DMS53 treated with DMSO at 0.1 percent for 48 hours (cell line): ENCODE measurements at regions not wholly inside any gene's neighbourhood (a gene's known extent, or its start where the extent isn't known, plus 50 kb on each side); places are given as distances from the start of the nearest gene placed in this dataset.
A peak's percentile ranks its signal among the peaks of the same experiment; 100 is the strongest.

ENCODE experiments used
- DNase-seq: peaks from one replicate; lab custom pipeline; 2025; ENCODE audit not compliant: unreplicated experiment; lab: John Stamatoyannopoulos, UW

- DNase-seq: no peak
These were observed 1625.6 kb upstream of the C9orf72 start for GRCh38 chr9:29198861-29199260.

DNA sequence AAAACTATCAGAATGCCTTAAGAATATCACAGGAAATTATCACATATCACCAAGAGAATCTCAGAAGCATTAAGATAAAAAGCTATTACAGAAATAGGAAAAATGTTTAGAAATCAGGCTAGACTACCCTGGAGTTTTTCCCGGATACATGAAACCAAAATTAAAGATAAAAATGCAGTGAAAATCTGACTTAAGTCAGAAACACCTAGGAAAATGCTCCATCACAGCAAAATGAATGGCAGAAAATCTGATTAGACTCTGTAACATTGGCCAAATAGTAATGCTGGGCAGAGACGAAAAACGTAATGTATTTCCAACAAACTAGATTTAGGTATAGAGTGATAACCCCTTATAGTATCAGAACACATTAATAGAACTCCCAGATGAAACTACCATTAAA lies 1626.7 kb upstream of the C9orf72 start:
- no peak for DNase-seq

DNA sequence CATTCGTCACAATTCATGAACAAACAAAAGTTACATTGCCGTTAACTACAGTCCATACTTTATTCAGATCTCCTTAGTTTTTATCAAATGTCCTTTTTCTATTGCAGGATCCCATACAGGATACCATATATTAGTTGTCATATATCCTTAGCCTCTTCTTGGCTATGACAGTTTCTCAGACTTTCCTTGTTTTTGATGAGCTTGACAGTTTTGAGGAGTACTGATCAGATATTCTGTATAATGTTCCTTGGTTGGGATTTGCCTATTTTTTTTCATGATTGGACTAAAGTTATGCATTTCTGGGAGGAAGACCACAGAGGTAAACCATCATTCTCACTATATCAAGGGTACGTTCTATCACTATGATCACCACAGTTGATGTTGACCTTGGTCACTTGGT lies 1627.4 kb upstream of the C9orf72 start:
- no peak for DNase-seq

DNA sequence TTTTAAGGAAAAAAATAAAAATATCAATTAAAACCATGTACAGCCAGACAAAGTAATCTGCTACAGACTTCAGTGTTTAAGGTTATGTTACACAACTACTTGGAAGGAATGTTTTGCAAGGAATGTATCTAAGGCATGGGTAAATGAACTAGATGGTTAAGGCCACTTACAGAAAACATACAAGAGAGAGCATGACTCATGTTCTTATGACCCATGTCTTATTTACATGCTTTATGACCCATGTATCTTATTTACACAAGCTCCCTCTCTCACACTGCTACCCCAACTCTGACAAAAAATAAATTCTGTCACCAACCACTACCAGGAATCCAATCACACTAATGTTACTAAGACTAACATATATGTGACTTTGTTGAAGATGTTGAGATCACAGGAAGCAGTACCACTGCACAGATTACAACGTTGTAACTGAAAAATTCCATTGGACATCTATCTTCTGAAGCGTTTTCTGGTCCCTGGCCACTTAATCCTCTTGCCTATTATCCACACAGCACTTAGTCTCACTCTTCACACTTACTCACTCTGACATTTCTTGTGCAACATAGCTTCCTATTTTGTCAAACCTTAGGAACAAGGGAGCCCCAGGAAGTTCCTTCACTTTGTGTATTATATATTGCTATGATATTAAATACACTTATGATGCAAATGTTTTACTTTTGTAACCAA lies 1630.1 kb upstream of the C9orf72 start:
- DNase-seq: no peak

- DNase-seq: no peak
These were observed 1635.4 kb upstream of the C9orf72 start for GRCh38 chr9:29208670-29209069.

DNA sequence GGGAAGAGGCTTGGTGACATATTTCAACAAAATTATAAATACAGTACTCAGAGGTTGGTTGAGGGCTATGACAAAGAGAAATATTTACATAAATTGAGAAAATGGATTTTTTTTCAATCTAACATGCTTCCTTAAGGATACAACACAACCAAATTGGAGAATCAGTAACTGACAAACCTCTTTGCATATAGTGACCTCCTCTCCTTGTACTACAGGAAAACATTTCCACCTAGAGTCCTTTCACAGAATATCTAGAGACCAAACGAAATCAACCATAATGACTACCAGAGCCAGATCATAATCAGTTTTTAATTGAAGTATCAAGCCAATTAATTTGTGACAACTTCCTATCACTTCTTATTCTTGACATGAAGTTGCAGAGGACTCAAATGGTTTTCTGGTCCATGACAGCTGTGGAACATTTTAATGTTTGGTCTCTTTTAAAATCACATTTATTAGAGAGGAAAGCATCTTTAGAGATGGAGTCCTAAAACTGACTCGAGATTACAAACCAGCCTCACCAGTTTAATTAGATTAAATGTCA lies 1636.5 kb upstream of the C9orf72 start:
- no peak for DNase-seq

- DNase-seq: no peak
These were observed 1637.8 kb upstream of the C9orf72 start for GRCh38 chr9:29211003-29211579.

DNA sequence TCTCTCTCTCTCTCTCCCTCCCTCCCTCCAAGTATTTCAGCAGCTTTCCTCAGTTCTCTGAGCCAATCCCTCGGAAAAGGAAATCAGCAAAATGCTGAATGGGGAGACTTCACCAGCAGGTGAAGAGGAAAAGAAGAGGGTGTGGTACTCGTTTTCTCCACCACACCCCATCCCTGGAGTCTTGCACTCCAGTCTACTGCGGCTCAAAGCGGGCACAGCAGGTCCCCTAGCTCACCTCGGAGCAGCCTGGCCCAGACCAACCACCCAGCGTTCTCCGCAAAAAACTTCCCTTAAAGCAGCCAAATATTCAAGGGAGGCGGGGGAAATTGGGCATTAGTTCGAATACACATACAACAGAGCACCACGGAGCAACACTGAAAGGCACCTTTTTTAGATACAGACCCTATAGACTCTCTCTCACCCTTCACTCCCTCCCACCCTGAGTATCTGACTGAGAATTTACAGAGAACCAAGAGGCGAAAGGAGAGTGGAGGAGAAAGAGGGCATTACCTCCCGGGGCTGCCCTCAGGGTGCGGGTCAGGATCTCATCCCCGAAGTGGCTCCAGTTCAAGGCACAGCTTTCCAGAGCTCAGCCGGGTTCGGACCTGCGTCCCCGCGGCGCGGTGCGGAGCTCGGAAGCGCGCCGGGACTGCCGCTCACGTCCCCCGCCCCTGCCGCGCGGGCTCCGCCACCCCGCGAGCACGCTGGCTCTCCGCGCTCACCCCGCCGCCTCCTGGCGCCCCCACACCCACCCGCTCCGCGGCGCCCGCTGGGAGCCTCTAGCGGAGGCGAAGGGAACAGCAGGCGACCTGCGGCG lies 1638.5 kb upstream of the C9orf72 start:
- peak; percentile 13 for DNase-seq

DNA sequence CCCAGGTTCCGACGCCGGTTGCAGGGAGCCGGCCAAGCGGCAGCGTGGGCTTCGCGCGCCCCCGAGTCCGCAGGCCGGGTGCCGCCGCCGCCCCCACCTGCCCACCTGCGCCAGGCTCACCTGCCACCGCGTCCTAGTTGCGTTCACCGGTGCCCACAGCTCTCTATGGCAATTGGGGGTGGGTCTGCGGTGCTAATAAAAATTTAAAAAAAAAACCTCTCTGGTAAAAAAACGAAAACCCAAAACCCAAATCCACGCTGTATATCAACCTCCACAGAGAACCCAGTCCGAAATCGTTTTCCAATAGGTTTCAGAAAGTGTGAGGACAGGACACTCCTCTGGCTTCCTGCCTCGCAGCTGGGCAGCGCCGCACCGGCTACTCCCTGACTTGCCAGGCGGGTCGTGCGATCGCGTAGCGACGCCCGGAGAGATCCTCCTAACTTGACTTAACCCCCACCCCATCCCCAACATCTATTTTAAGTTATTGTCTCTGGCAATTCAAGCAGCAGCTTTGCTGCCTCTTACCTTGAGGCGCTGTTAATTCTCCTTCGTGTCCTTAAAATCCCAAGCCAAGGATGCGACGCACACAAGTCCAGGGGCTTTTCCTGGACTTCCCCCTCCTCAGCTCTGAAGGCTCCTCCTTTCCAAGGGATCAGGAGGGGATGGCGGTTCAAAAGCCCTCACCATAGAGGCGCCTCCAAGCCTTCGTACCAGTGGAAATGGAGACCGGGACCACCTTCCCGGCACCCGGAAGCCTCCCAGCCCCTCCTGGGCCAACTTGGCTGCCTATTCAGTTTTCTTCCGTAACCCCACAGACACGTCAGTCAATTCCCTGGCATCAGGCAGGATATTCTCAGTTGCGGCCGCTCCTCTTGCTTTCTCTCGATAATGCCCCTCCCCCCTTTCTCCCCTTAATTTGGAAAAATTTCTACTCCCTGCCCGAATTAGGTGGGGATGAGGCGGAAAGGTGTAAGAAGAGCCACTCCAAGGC lies 1639.4 kb upstream of the C9orf72 start:
- DNase-seq: peak; percentile 5

GRCh38 chr9:29213417-29214153 lies 1640.3 kb upstream of the C9orf72 start, which contains the start of gene LINGO2:
LINGO2 (minus strand) TSS chr9:29213601.
- DNase-seq: peak; percentile 41

DNA sequence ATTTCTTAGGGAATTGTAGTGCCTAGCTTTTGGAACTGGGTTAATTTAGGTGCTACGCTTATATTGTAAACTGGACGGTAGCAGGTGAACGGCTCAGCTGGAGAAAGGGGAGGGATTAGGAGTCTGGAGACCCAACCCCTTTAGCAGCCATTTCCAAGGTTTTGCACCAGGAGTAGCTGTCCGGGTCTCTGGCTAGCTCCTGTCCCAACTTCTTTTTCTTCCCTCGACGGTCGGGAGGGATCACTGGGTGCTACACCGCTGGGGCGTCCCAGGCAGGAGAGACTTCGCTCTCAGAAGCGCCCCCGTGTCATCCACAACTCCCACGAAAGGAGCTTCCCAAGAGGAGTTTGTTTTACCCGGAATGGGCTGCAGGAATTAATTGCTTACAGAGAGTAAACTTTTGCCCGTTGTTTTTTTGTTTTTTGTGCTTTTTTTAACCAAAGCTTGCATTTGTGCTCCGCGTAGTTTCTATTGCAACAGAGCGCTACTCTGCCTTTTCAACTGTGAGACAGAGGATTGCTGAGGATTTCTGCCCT lies 1640.9 kb upstream of the C9orf72 start:
- DNase-seq: peak; percentile 41

DNA sequence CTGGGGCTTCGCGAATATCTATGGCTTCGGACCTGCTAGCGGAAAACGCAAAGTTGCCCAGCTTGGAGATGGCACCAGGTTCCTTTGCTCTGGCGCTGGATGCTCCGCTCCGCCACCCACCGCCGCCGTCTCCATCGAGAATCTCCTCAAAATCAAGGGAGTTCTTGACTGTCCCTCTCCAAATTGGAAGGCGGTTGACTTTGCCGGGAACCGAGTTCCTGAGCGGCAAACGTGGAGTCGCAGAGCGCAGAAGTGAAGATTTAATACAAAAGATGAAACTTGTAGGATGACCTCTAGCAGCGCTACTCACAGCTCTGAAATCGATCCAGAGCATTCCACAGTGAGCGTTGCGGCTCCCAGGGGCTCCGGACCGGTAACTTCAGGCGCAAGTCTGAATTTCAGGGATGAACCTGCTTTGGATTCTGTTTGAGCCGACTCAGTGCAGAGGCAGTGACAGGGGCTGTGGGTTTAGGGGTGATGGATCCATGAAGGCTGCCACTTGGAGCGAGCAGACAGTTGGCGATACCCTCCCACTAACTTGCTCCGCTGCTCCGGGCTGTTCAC lies 1641.5 kb upstream of the C9orf72 start:
- DNase-seq: no peak

DNA sequence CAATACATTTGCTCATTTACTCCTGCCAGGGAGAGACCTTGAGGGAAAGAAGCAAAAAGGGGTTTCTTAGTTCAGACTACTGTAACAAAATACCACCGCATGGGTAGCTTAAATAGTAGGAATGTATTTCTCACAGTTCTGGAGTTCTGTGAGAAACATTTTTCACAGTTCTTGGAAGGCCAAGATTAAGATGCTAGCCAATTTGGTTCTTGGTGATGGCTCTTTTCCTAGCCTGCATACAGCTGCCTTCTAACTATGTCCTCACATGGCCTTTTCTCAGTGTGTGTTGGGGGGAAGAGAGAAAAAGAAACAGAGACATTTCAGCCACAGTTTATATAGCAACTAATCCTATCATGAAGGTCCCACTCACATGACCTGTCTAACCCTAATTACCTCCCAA lies 1644.7 kb upstream of the C9orf72 start:
- no peak for DNase-seq

DNA sequence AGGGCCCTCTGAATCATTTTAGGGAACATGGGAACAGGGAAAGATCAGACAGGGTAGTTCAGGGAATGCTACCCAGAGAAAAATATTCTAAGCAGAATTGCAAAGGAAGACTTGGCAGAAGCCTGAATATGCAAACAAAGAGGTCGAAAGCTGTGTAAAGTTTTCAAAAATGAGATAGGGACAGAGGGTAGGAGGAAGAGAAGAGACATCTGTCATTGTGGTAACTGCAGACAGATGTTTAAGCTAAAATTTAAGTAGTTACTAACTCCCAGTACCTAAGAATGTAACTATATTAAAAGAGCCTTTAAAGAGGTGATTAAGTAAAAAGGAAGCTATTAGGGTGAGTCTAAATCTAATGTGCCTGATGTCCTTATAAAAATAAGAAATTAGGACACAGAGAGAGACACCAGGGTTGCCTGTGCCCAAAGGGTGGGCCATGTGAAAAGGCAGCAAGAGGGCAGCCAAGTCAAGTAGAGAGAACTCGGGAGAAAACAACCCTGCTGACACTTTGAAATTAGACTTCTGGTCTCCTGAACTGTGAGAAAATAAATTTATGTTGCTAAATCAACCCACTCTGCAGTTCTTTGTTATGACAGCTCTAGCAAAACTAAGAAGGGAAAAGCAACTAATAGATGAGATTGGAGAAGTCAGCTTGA lies 1647.4 kb upstream of the C9orf72 start:
- no peak for DNase-seq

GRCh38 chr9:29228558-29228957 lies 1655.3 kb upstream of the C9orf72 start:
- no peak for DNase-seq

- no peak for DNase-seq
These were observed 1657.7 kb upstream of the C9orf72 start for GRCh38 chr9:29230931-29231330.

GRCh38 chr9:29233193-29233592 lies 1659.9 kb upstream of the C9orf72 start:
- no peak for DNase-seq

- no peak for DNase-seq
These were observed 1668.0 kb upstream of the C9orf72 start for GRCh38 chr9:29241320-29241719.

GRCh38 chr9:29245351-29245750 lies 1672.1 kb upstream of the C9orf72 start:
- no peak for DNase-seq
